ENCODE measurements at regions not wholly inside any gene's neighbourhood (a gene's known extent, or its start where the extent isn't known, plus 50 kb on each side); places are given as distances from the start of the nearest gene placed in this dataset.

GRCh38 chr14:23828616-23829015 lies 125.0 kb upstream of the DHRS4 start:
- ATAC-seq (ENCODE audit: low FRiP score) = no peak
- no peak for DNase-seq (ENCODE audit: low spot score)
- no peak for TF ChIP-seq CTCF (IDR thresholded peaks at IDR 0.05)

GRCh38 chr14:23829736-23830471 lies 123.7 kb upstream of the DHRS4 start:
- TF ChIP-seq CTCF (IDR thresholded peaks at IDR 0.05) = no peak
- ATAC-seq (ENCODE audit: low FRiP score) = peak; percentile 88
- no peak for DNase-seq (ENCODE audit: low spot score)

GRCh38 chr14:23831596-23831995 lies 122.0 kb upstream of the DHRS4 start:
- DNase-seq (ENCODE audit: low spot score) = no peak
- ATAC-seq (ENCODE audit: low FRiP score) = no peak
- TF ChIP-seq CTCF (IDR thresholded peaks at IDR 0.05) = no peak

- no peak for ATAC-seq (ENCODE audit: low FRiP score)
Measured at GRCh38 chr14:23861666-23862065, 91.9 kb upstream of the DHRS4 start.

GRCh38 chr14:23862513-23862912 lies 91.1 kb upstream of the DHRS4 start:
- TF ChIP-seq CTCF (IDR thresholded peaks at IDR 0.05) = no peak
- no peak for ATAC-seq (ENCODE audit: low FRiP score)
- DNase-seq (ENCODE audit: low spot score) = no peak

More at GRCh38 chr14:23861666-23862065, 91.9 kb upstream of the DHRS4 start:
- no peak for TF ChIP-seq CTCF (IDR thresholded peaks at IDR 0.05)
- DNase-seq (ENCODE audit: low spot score) = no peak

GRCh38 chr14:23863836-23864235 lies 89.7 kb upstream of the DHRS4 start:
- DNase-seq (ENCODE audit: low spot score) = no peak
- no peak for TF ChIP-seq CTCF (IDR thresholded peaks at IDR 0.05)
- ATAC-seq (ENCODE audit: low FRiP score) = no peak

GRCh38 chr14:23864259-23864658 lies 89.3 kb upstream of the DHRS4 start:
- no peak for TF ChIP-seq CTCF (IDR thresholded peaks at IDR 0.05)
- DNase-seq (ENCODE audit: low spot score) (no peak), ATAC-seq (ENCODE audit: low FRiP score) (no peak)
